HG03159 (cell line): ENCODE measurements at regions not wholly inside any gene's neighbourhood (a gene's known extent, or its start where the extent isn't known, plus 50 kb on each side); places are given as distances from the start of the nearest gene placed in this dataset.
"Not testable (repeated sequence)": the region's sequence is repeated elsewhere in the genome, so short reads cannot be mapped to it uniquely, and the experiment has no call there.

Source experiments
- ATAC-seq: cut with Tn5 transposase; IDR thresholded peaks from one replicate; pipeline ENCODE4 v1.9.1; 2021; ENCODE audit warnings: mild to moderate bottlenecking, moderate library complexity; ENCODE audit not compliant: unreplicated experiment

DNA sequence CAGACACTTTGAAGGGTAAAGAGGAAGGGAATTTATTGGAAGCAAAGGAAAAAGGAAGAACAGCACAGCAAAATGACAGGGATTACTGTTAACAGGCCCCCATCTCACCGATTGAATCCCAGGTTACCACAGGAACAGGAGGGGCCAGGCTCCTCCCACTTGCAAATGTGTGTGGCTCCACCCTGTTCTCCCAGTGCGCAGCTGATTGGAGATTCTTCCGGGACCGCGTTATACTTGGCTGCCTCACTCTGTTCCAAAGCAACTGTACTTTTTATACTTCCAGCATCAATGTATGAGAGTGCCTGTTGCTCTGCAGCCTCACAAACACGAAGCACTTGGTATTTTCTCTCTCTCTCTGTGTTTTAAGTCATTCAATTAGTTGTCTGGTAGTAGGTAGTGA lies 273.6 kb upstream of the MDGA2 start:
- no peak for ATAC-seq

GRCh38 chr14:47935332-47935731 lies 259.9 kb upstream of the MDGA2 start:
- ATAC-seq, result no peak

GRCh38 chr14:47929334-47929733 lies 253.9 kb upstream of the MDGA2 start:
- peak; percentile 94 for ATAC-seq

DNA sequence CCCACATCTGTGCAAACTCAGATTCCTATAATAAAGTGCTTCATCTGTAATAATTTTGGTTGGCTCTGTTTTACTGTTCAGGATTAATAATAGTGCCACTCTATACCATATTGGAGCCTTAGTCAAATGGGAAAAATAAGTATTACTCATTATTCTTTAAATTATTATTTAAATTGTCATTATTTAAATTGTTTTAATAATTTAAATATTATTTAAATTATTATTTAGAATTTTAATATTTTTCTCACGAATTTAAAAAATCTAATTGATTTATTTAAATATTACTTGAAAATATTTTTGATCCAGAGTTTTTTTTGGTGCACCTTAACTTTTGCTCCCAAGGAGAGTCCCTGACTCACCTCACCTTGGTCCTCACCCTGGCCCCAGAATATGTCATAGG lies 245.7 kb upstream of the MDGA2 start:
- no peak for ATAC-seq

GRCh38 chr14:47919997-47920396 lies 244.6 kb upstream of the MDGA2 start:
- no peak for ATAC-seq

- ATAC-seq, result no peak
Observed at GRCh38 chr14:47919334-47919846, 244.0 kb upstream of the MDGA2 start.

DNA sequence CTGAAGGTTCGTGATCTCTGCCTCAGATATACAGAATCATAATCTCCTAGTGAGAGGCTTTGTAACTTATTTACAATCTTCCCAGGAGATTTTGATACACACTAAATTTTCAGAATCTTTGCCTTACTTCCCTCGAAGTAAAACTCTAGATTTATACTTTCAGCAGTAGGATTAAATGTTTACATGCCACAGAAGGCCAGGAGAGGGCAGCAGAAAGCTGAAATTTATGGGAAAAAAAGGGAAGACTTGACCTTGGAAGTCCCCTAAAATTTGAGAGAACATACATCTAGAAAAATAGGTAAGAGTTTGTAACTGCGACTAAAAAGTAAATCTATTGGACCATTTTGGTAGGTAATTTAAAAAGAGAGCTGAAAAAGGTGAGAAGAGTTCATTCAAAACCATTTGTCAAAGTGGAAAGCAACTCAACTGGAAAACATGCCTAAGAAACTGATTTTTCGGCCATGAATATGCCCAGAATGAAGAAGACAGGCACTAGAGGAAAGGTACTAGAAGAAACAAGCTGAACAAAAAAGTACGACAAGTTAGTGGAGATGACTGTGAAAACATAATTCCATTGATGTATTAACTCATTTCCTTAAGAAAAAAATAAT lies 242.0 kb upstream of the MDGA2 start:
- no peak for ATAC-seq

DNA sequence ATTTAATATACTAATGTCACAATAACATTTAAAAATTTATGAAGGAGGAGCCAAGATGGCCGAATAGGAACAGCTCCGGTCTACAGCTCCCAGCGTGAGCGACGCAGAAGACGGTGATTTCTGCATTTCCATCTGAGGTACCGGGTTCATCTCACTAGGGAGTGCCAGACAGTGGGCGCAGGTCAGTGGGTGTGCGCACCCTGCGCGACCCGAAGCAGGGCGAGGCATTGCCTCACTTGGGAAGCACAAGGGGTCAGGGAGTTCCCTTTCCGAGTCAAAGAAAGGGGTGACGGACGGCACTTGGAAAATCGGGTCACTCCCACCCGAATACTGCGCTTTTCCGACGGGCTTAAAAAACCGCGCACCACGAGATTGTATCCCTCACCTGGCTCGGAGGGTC lies 225.7 kb upstream of the MDGA2 start:
- ATAC-seq, result not testable (repeated sequence)

DNA sequence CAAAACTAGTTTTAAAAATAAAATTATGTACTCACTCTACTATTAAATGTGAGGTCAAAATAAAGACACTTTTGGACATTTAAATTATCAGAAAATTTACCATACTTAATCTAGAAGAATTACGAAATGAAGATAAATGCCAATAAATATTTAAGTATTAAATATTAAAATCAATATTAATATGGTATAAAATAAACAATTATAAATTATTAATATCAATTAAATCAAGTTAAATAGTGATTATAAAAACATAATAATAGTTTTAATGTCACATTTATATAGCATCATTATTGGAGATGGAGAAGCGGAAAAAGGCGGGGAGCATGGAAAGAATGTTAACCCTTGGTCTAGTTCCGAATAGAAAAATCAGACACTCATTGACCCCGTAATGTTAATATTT lies 224.3 kb upstream of the MDGA2 start:
- no peak for ATAC-seq

DNA sequence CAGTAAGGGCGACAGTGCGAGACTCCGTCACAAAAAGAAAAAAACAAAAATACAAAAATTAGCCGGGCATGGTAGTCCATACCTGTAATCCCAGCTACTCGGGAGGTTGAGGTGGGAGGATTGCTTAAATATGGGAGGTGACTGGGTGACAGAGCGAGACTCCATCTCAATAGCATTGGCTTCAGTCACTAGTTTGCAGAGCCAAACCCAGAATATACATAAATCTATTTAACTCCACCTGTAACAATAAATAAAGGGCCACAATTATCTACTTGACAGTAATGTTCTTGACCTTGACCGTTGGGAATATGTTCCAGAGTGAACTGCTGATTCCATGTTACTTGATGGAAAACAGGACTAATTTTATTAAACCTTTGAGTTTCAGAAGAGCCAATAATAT lies 198.9 kb upstream of the MDGA2 start:
- ATAC-seq, result no peak

DNA sequence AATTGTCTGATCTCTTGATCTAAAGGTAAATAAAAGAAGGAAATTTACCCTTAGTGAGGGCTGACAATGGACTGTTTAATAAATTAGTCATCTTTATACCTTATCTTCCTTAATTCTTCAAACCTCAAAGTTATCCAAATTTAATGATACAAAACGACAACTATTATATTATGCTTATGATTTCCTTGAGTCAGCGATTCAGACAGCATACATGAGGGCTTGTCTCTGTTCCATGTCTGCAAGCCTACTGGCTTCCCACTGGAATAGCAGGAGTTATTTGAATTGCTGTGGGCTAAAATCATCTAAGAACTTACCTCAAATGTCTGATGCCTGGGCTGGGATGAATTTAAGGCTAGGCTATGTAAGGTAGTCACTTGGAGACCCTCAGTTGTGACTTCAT lies 197.2 kb upstream of the MDGA2 start:
- no peak for ATAC-seq

DNA sequence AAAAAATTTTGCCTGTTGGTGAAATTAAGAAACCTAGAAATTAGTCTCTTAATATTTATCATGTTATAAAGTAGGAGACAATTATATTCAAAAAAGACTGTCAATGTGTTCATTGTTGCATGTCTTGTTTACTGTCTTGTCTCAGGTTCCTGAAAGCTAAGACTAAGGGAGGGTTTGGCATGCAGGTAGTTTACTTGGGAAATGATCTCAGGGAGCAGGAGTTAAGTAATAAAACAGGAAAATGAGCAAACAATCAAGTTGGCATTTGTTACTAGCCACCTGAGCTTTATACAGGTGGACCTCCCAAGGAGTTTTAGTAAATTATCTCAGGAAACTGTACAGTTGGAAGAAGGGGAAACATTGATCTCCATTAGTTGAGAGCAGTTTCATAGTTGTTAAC lies 188.0 kb upstream of the MDGA2 start:
- ATAC-seq, result no peak

DNA sequence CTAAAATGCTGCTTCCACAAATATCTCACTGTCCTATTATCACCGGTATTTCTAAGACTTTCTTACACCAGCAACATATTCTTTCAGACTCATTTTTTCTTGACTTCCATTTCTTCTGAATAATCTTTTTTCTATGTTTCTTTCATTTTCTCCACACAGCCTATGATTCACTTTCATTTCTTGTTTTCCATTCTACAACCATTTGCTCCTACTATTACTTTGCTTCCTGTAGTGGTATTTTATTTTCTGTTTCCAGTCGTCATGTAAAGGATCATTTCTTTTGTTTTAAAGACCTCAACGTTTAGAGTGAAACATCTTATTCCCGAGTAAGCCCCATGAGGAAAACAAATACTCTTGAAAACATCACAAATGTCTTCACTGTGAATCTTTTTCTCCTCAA lies 182.2 kb upstream of the MDGA2 start:
- peak; percentile 62 for ATAC-seq

DNA sequence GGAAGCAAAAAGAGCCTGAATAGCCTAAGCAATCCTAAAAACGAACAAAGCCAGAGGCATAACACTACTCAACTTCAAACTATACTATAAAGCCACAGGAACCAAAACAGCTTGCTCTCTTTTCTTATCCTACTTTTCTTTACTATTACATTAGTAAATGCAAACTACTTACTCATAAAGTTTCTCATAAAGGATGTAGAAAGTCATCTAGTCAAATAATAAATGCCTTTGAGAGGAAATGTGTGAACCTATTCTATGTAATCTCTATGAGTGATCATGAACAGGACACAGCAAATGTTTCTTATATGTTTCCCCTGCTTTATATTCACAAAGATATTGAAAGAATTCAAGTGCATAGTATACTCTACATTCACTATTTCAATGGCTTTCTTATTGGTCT lies 176.9 kb upstream of the MDGA2 start:
- ATAC-seq, result no peak

DNA sequence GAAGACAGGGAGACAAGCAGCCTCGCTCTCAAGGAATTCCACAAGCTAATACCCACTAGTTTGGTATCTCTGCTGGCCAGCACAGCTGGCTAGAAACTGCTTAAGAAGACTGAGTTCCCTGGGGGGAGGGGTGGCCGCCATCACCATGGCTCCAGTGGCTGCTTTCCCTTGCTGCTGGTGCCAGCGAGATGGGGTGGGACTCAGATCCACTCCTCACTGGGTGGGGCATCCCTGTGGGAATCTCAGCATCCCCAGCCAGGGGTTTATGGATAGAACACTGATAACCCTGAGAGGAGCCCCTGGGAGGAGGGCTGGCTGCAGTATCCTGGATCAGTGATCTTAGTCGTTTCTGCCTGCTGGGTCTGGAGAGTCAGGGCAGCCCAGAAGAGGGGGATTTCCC lies 170.6 kb upstream of the MDGA2 start:
- ATAC-seq, result no peak

DNA sequence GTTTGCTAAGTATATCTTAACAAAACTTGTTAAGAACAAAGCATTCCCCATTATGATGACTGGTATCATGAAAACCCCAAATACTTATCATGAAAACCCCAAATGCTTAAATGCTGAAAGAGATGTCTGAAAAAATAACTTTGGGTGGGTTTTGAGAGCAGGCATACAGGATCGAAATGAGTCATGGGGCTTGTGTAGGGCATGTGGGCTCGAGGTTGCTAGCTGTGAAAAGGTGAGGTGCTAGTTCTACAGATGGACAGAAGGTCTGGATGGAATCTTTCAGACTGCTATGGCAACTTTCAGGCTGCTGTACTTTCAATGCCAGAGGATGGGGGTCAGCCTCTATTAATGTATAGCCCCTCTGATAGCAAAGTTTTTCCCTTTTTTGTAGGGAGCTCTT lies 167.8 kb upstream of the MDGA2 start:
- no peak for ATAC-seq

GRCh38 chr14:47833011-47833410 lies 157.6 kb upstream of the MDGA2 start:
- no peak for ATAC-seq

GRCh38 chr14:47826809-47827208 lies 151.4 kb upstream of the MDGA2 start:
- ATAC-seq, result no peak

DNA sequence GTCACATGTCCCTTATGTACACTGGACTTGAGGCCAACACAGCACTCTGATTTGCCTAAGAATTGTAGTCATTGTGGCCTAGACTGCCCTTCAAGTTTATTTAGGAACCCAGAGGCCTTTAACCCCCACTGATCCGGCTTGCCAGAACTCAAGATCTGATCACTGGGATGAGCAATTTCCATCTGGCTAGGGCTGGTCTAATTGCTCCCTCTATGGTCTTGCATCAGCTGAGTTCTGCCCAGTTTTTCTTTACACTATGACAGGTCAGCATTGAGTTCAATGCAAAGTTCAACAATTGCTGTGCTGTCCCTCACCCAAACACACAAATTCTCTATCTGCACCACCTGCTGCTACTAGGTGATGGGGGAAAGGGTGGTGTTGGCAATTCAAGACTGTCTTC lies 146.9 kb upstream of the MDGA2 start:
- ATAC-seq, result no peak

DNA sequence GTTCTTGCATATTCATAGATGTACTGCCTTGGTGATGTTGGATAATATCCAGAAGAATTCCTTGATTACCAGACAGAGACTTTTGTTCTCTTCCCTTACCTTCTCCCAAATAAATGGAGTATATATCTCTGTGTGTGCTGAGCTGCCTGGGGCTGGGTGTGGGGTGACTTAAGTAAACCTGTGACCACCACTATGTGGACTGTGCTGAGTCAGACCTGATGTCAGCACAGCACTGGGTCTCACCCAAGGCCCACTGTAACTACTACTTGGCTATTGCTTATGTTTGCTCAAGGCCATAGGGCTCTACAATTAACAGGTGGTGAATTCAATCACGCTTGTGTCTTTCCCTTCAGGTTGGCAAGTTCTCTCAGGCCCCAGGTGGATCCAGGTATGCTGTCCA lies 145.7 kb upstream of the MDGA2 start:
- no peak for ATAC-seq

GRCh38 chr14:47790477-47790876 lies 115.1 kb upstream of the MDGA2 start:
- no peak for ATAC-seq

GRCh38 chr14:47785058-47785457 lies 109.7 kb upstream of the MDGA2 start:
- ATAC-seq, result no peak

- no peak for ATAC-seq
Observed at GRCh38 chr14:47778631-47779030, 103.2 kb upstream of the MDGA2 start.
